Stimulated activated CD4-positive, alpha-beta T cell treated with anti-CD3 and anti-CD28 coated beads, Interleukin-12 subunit alpha, Interleukin-12 subunit beta, amount 100 ng/mL, for 4 hours (primary cell): ENCODE measurements at regions not wholly inside any gene's neighbourhood (a gene's known extent, or its start where the extent isn't known, plus 50 kb on each side); places are given as distances from the start of the nearest gene placed in this dataset.

Experiments used
- DNase-seq: peaks from one replicate; pipeline ENCODE4 v3.0.0-alpha.2; 2020

- no peak for DNase-seq
These were observed 53.1 kb upstream of the SLC22A11 start for GRCh38 chr11:64502634-64503033.

DNA sequence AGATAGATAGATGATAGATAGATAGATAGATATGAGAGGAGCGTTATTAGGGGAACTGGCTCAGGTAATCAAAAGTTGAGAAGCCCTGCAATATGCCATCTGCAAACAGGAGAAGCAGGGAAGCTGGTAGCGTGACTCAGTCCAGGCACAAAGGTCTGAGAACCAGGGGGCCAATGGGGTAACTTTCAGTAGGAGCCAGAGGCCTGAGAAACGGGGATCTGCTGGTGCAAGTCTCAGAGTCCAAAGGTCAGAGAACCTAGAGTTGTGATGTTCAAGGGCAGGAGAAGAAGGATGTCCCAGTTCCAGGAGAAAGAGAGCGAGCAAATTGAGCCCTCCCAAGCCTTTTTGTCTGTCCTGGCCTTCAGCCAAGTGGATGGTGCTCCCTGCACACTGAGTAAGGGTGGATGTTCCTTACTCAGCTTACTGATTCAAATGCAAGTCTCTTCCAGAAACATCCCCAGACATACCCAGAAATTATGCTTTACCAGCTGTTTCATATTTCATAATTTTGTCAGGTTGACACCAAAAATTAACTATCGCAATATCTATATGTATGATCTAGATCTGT is 52.5 kb upstream of the SLC22A11 start:
- no peak for DNase-seq

GRCh38 chr11:64504999-64505398 is 50.7 kb upstream of the SLC22A11 start:
- DNase-seq, result no peak
